GM12891 (cell line): ENCODE measurements at regions not wholly inside any gene's neighbourhood (a gene's known extent, or its start where the extent isn't known, plus 50 kb on each side); places are given as distances from the start of the nearest gene placed in this dataset.

Experiments used
- PAX5 ChIP-seq: IDR thresholded peaks from 2 replicates; pipeline ENCODE4 v1.6.1; 2011; ENCODE audit warnings: low read length, moderate library complexity, mild to moderate bottlenecking; ENCODE audit not compliant: insufficient read depth, severe bottlenecking
- POLR2A ChIP-seq: IDR thresholded peaks from 2 replicates; pipeline ENCODE4 v1.6.1; 2011; ENCODE audit warnings: low read depth, low read length, control low read depth
- POLR2AphosphoS5 ChIP-seq: IDR thresholded peaks from 2 replicates; pipeline ENCODE4 v1.6.1; 2011; ENCODE audit warnings: low read depth, low read length, control low read depth
- TAF1 ChIP-seq: IDR thresholded peaks from 2 replicates; pipeline ENCODE4 v1.6.1; 2011; ENCODE audit warnings: low read depth, low read length, control low read depth

GRCh38 chr2:107072150-107072940 is 186.4 kb upstream of the ST6GAL2 start:
- no peak for TF ChIP-seq POLR2A
- TF ChIP-seq POLR2AphosphoS5 = no peak
- TF ChIP-seq TAF1 = no peak
- no peak for TF ChIP-seq PAX5
